ENCODE measurements at regions not wholly inside any gene's neighbourhood (a gene's known extent, or its start where the extent isn't known, plus 50 kb on each side); places are given as distances from the start of the nearest gene placed in this dataset.
"Not testable (repeated sequence)": the region's sequence is repeated elsewhere in the genome, so short reads cannot be mapped to it uniquely, and the experiment has no call there.

GRCh38 chr20:61061981-61062380 lies 190.1 kb upstream of the CDH4 start:
- DNase-seq (ENCODE audit: low spot score in 2 of 2) = no peak
- Mint-ChIP-seq H3K27ac (no peak overlapping the region), H3K36me3 (no peaks in the 10 kb centered on the region), H3K9me3 (no peaks in the 10 kb centered on the region)
- ATAC-seq = no peak

- Mint-ChIP-seq H3K9me3 (peaks cover 0 to 5% of the 10 kb centered on the region in 2 donors), H3K36me3 (no peaks in the 10 kb centered on the region), H3K27ac (peak overlapping the region in 1 of 2 donors; percentile 75)
- no peak for DNase-seq (ENCODE audit: low spot score in 2 of 2)
- ATAC-seq = no peak
Observed at GRCh38 chr20:61065853-61066252, 186.2 kb upstream of the CDH4 start.

GRCh38 chr20:61066526-61066925 lies 185.5 kb upstream of the CDH4 start:
- DNase-seq (ENCODE audit: low spot score in 2 of 2) (no peak), ATAC-seq (no peak)
- H3K9me3 Mint-ChIP-seq = peaks cover 0 to 5% of the 10 kb centered on the region in 2 donors
- no peak overlapping the region for H3K27ac Mint-ChIP-seq
- H3K36me3 Mint-ChIP-seq = no peaks in the 10 kb centered on the region

GRCh38 chr20:61067221-61067620 lies 184.8 kb upstream of the CDH4 start:
- ATAC-seq = no peak
- Mint-ChIP-seq H3K9me3 (peaks cover 0 to 5% of the 10 kb centered on the region in 2 donors), H3K27ac (no peak overlapping the region), H3K36me3 (no peaks in the 10 kb centered on the region)
- no peak for DNase-seq (ENCODE audit: low spot score in 2 of 2)

- no peak for DNase-seq (ENCODE audit: low spot score in 2 of 2)
- no peak overlapping the region for H3K27ac Mint-ChIP-seq
- peaks cover 0 to 5% of the 10 kb centered on the region in 2 donors for H3K9me3 Mint-ChIP-seq
- H3K36me3 Mint-ChIP-seq = no peaks in the 10 kb centered on the region
- no peak for ATAC-seq
Observed at GRCh38 chr20:61072398-61072797, 179.7 kb upstream of the CDH4 start.

GRCh38 chr20:61073376-61073775 lies 178.7 kb upstream of the CDH4 start:
- peaks cover 0 to 5% of the 10 kb centered on the region in 2 donors for H3K9me3 Mint-ChIP-seq
- H3K27ac Mint-ChIP-seq = no peak overlapping the region
- ATAC-seq (no peak), DNase-seq (ENCODE audit: low spot score in 2 of 2) (no peak)
- H3K36me3 Mint-ChIP-seq = no peaks in the 10 kb centered on the region

GRCh38 chr20:61082720-61083119 lies 169.3 kb upstream of the CDH4 start:
- Mint-ChIP-seq H3K9me3 (peaks cover 5 to 10% of the 10 kb centered on the region in 2 donors), H3K27ac (no peak overlapping the region), H3K36me3 (peaks cover 0 to 13% of the 10 kb centered on the region in 2 donors)
- no peak for ATAC-seq
- DNase-seq (ENCODE audit: low spot score in 2 of 2) = no peak

GRCh38 chr20:61083431-61083830 lies 168.6 kb upstream of the CDH4 start:
- Mint-ChIP-seq H3K27ac (no peak overlapping the region), H3K9me3 (peaks cover 5 to 10% of the 10 kb centered on the region in 2 donors), H3K36me3 (peaks cover 0 to 13% of the 10 kb centered on the region in 2 donors)
- ATAC-seq (no peak), DNase-seq (ENCODE audit: low spot score in 2 of 2) (no peak)

GRCh38 chr20:61086031-61086430 lies 166.0 kb upstream of the CDH4 start:
- peaks cover 0 to 8% of the 10 kb centered on the region in 2 donors for H3K36me3 Mint-ChIP-seq
- no peak overlapping the region for H3K27ac Mint-ChIP-seq
- no peak for DNase-seq (ENCODE audit: low spot score in 2 of 2)
- H3K9me3 Mint-ChIP-seq = peaks cover 5 to 10% of the 10 kb centered on the region in 2 donors
- no peak for ATAC-seq

GRCh38 chr20:61090541-61090940 lies 161.5 kb upstream of the CDH4 start:
- peaks cover 6 to 13% of the 10 kb centered on the region in 2 donors for H3K36me3 Mint-ChIP-seq
- H3K9me3 Mint-ChIP-seq = peaks cover 20 to 21% of the 10 kb centered on the region in 2 donors
- DNase-seq (ENCODE audit: low spot score in 2 of 2) (no peak), ATAC-seq (no peak)
- no peak overlapping the region for H3K27ac Mint-ChIP-seq

GRCh38 chr20:61092251-61092650 lies 159.8 kb upstream of the CDH4 start:
- ATAC-seq (no peak), DNase-seq (ENCODE audit: low spot score in 2 of 2) (no peak)
- H3K27ac Mint-ChIP-seq = no peak overlapping the region
- H3K36me3 Mint-ChIP-seq = peaks cover 6 to 19% of the 10 kb centered on the region in 2 donors
- H3K9me3 Mint-ChIP-seq = peaks cover 21 to 24% of the 10 kb centered on the region in 2 donors

GRCh38 chr20:61094581-61094980 lies 157.5 kb upstream of the CDH4 start:
- H3K9me3 Mint-ChIP-seq = peaks cover 21 to 25% of the 10 kb centered on the region in 2 donors
- H3K27ac Mint-ChIP-seq = no peak overlapping the region
- H3K36me3 Mint-ChIP-seq = peaks cover 6 to 19% of the 10 kb centered on the region in 2 donors
- ATAC-seq (no peak), DNase-seq (ENCODE audit: low spot score in 2 of 2) (no peak)

GRCh38 chr20:61096463-61096862 lies 155.6 kb upstream of the CDH4 start:
- Mint-ChIP-seq H3K36me3 (peaks cover 6 to 19% of the 10 kb centered on the region in 2 donors), H3K9me3 (peaks cover 21 to 25% of the 10 kb centered on the region in 2 donors), H3K27ac (no peak overlapping the region)
- DNase-seq (ENCODE audit: low spot score in 2 of 2) (no peak), ATAC-seq (no peak)

- no peak for DNase-seq (ENCODE audit: low spot score in 2 of 2)
- H3K27ac Mint-ChIP-seq = no peak overlapping the region
- H3K9me3 Mint-ChIP-seq = peaks cover 8 to 12% of the 10 kb centered on the region in 2 donors
- H3K36me3 Mint-ChIP-seq = peaks cover 0 to 6% of the 10 kb centered on the region in 2 donors
- no peak for ATAC-seq
Observed at GRCh38 chr20:61099806-61100205, 152.3 kb upstream of the CDH4 start.

GRCh38 chr20:61100489-61100888 lies 151.6 kb upstream of the CDH4 start:
- H3K27ac Mint-ChIP-seq = no peak overlapping the region
- peaks cover 0 to 6% of the 10 kb centered on the region in 2 donors for H3K36me3 Mint-ChIP-seq
- no peak for ATAC-seq

GRCh38 chr20:61101321-61101720 lies 150.7 kb upstream of the CDH4 start:
- not testable (repeated sequence) for ATAC-seq, H3K36me3 Mint-ChIP-seq

More at GRCh38 chr20:61100489-61100888, 151.6 kb upstream of the CDH4 start:
- peaks cover 4 to 9% of the 10 kb centered on the region in 2 donors for H3K9me3 Mint-ChIP-seq
- DNase-seq (ENCODE audit: low spot score in 2 of 2) = no peak

GRCh38 chr20:61104232-61104631 lies 147.8 kb upstream of the CDH4 start:
- no peak for ATAC-seq
- no peak for DNase-seq (ENCODE audit: low spot score in 2 of 2)
- no peaks in the 10 kb centered on the region for H3K9me3 Mint-ChIP-seq
- no peak overlapping the region for H3K27ac Mint-ChIP-seq
- H3K36me3 Mint-ChIP-seq = no peaks in the 10 kb centered on the region

More at GRCh38 chr20:61101321-61101720, 150.7 kb upstream of the CDH4 start:
- not testable (repeated sequence) for H3K27ac Mint-ChIP-seq; H3K9me3 Mint-ChIP-seq; DNase-seq (ENCODE audit: low spot score in 2 of 2)

GRCh38 chr20:61105395-61105794 lies 146.7 kb upstream of the CDH4 start:
- DNase-seq (ENCODE audit: low spot score in 2 of 2) (no peak), ATAC-seq (no peak)
- Mint-ChIP-seq H3K27ac (no peak overlapping the region), H3K9me3 (no peaks in the 10 kb centered on the region), H3K36me3 (no peaks in the 10 kb centered on the region)

- ATAC-seq = no peak
- Mint-ChIP-seq H3K36me3 (no peaks in the 10 kb centered on the region), H3K9me3 (no peaks in the 10 kb centered on the region), H3K27ac (no peak overlapping the region)
- no peak for DNase-seq (ENCODE audit: low spot score in 2 of 2)
Observed at GRCh38 chr20:61106438-61106837, 145.6 kb upstream of the CDH4 start.

All from activated naive CD4-positive, alpha-beta T cell treated with anti-CD3 and anti-CD28 coated beads, Interleukin-2, amount 50 U/mL, for 72 hours (primary cell).